Renal cortex interstitium (tissue), 11 donors: ENCODE measurements at regions not wholly inside any gene's neighbourhood (a gene's known extent, or its start where the extent isn't known, plus 50 kb on each side); places are given as distances from the start of the nearest gene placed in this dataset.
"Not testable (repeated sequence)": the region's sequence is repeated elsewhere in the genome, so short reads cannot be mapped to it uniquely, and the experiment has no call there.

Experiments
- DNase-seq, 11 donors: peaks; one replicate each; pipeline ENCODE4 v3.0.0-alpha.2; 2013; ENCODE audit warnings: low read depth in 9 of 11, low spot score in 4 of 11; ENCODE audit errors: extremely low read depth in 1 of 11

GRCh38 chr9:73441890-73442818 is 290.5 kb downstream of the ANXA1 start:
- DNase-seq: no peak

- no peak for DNase-seq
Measured at GRCh38 chr9:73444821-73445220, 293.2 kb downstream of the ANXA1 start.

GRCh38 chr9:73445384-73445783 is 293.7 kb downstream of the ANXA1 start:
- not testable (repeated sequence) for DNase-seq

- DNase-seq: no peak
Measured at GRCh38 chr9:73446306-73446705, 294.6 kb downstream of the ANXA1 start.

GRCh38 chr9:73451003-73451402 is 299.3 kb downstream of the ANXA1 start:
- no peak for DNase-seq

GRCh38 chr9:73459817-73460216 is 308.2 kb downstream of the ANXA1 start:
- DNase-seq: no peak

GRCh38 chr9:73468716-73469115 is 317.1 kb downstream of the ANXA1 start:
- DNase-seq: no peak

GRCh38 chr9:73470766-73471165 is 319.1 kb downstream of the ANXA1 start:
- DNase-seq: no peak

GRCh38 chr9:73474002-73474600 is 322.4 kb downstream of the ANXA1 start:
- DNase-seq: no peak

GRCh38 chr9:73474625-73475024 is 323.0 kb downstream of the ANXA1 start:
- DNase-seq: no peak

GRCh38 chr9:73494894-73495293 is 343.2 kb downstream of the ANXA1 start:
- DNase-seq: no peak

GRCh38 chr9:73497796-73498195 is 346.1 kb downstream of the ANXA1 start:
- no peak for DNase-seq

GRCh38 chr9:73515216-73515615 is 363.6 kb downstream of the ANXA1 start:
- DNase-seq: no peak

GRCh38 chr9:73523391-73523790 is 371.7 kb downstream of the ANXA1 start:
- DNase-seq: no peak

GRCh38 chr9:73525350-73525749 is 373.7 kb downstream of the ANXA1 start:
- no peak for DNase-seq

- no peak for DNase-seq
Measured at GRCh38 chr9:73527521-73527920, 375.9 kb downstream of the ANXA1 start.

- DNase-seq: no peak
Measured at GRCh38 chr9:73528926-73529325, 377.3 kb downstream of the ANXA1 start.

- no peak for DNase-seq
Measured at GRCh38 chr9:73529666-73530065, 378.0 kb downstream of the ANXA1 start.

GRCh38 chr9:73531051-73531532 is 379.4 kb downstream of the ANXA1 start:
- DNase-seq: no peak

- no peak for DNase-seq
Measured at GRCh38 chr9:73531658-73532057, 380.0 kb downstream of the ANXA1 start.
